PC-9 (cell line): ENCODE measurements at regions not wholly inside any gene's neighbourhood (a gene's known extent, or its start where the extent isn't known, plus 50 kb on each side); places are given as distances from the start of the nearest gene placed in this dataset.

Source experiments
- CTCF ChIP-seq: fragments of 200-600 bp; sonication (generic); conservative IDR thresholded peaks from 2 replicates; pipeline ENCODE4 v1.6.1; 2017; ENCODE audit warnings: mixed run types, antibody characterized with exemption, mild to moderate bottlenecking, moderate library complexity
- EZH2 ChIP-seq: fragments of 200-600 bp; sonication (generic); IDR thresholded peaks from 2 replicates; pipeline ENCODE4 v1.8.0; 2017; ENCODE audit warnings: antibody characterized with exemption, low read depth

GRCh38 chr10:29859521-29860130 is 199.8 kb downstream of the JCAD start:
- no peak for TF ChIP-seq CTCF
- TF ChIP-seq EZH2 = no peak
